PC-3 (cell line): ENCODE measurements at regions not wholly inside any gene's neighbourhood (a gene's known extent, or its start where the extent isn't known, plus 50 kb on each side); places are given as distances from the start of the nearest gene placed in this dataset.

Source experiments
- ATAC-seq: fragments of 200-7000 bp; cut with Tn5 transposase; 2 replicates; pipeline ENCODE4 v1.9.1; 2020; ENCODE audit warnings: mild to moderate bottlenecking, moderate library complexity
- BruUV-seq: library from RNA; stranded (reverse); fragments of 400-500 nt; replicated peaks from 2 replicates; lab custom pipeline; 2021; lab: Mats Ljungman, UMichigan
- CTCF ChIA-PET: fragments of 300-600 bp; sonication (Branson Sonifier 250); formaldehyde crosslinking; loops from one replicate; lab custom pipeline; 2022; ENCODE audit warnings: antibody characterized with exemption; lab: Charles Lee
- POLR2A ChIA-PET: fragments of 300-600 bp; sonication (Branson Sonifier 250); formaldehyde crosslinking; loops from one replicate; lab custom pipeline; 2022; ENCODE audit warnings: antibody characterized with exemption; ENCODE audit not compliant: unreplicated experiment; lab: Charles Lee
- DNase-seq: peaks from one replicate; pipeline ENCODE4 v3.0.0-alpha.2; 2015
- H2AFZ ChIP-seq: fragments of 300-600 bp; sonication (generic); 2 replicates; pipeline ENCODE4 v1.6.0; 2016; ENCODE audit warnings: antibody characterized with exemption, low read length
- H3F3A ChIP-seq: fragments of 300-600 bp; sonication (generic); one replicate; pipeline ENCODE4 v1.6.0; 2017; ENCODE audit warnings: antibody characterized with exemption, low read length, control low read depth, mild to moderate bottlenecking; ENCODE audit not compliant: unreplicated experiment
- H3K27ac ChIP-seq: fragments of 300-600 bp; sonication (generic); 2 replicates; pipeline ENCODE4 v1.5.1; 2016; ENCODE audit warnings: mild to moderate bottlenecking, low read length
- H3K27me3 ChIP-seq: fragments of 300-600 bp; sonication (generic); 2 replicates; pipeline ENCODE4 v1.6.1; 2016; ENCODE audit warnings: low read length, mixed read lengths
- H3K36me3 ChIP-seq: fragments of 300-600 bp; sonication (generic); 2 replicates; pipeline ENCODE4 v1.6.1; 2016; ENCODE audit warnings: low read depth, mixed run types, low read length, mixed read lengths
- H3K4me1 ChIP-seq: fragments of 300-600 bp; sonication (generic); 2 replicates; pipeline ENCODE4 v1.5.1; 2016; ENCODE audit warnings: low read length; ENCODE audit not compliant: insufficient read depth
- H3K4me2 ChIP-seq: fragments of 300-600 bp; sonication (generic); 2 replicates; pipeline ENCODE4 v1.6.0; 2016; ENCODE audit warnings: low read length
- H3K4me3 ChIP-seq: fragments of 300-600 bp; sonication (generic); 2 replicates; pipeline ENCODE4 v1.5.1; 2016; ENCODE audit warnings: mild to moderate bottlenecking, low read length, mixed read lengths
- H3K79me2 ChIP-seq: fragments of 300-600 bp; sonication (generic); 2 replicates; pipeline ENCODE4 v1.6.1; 2017; ENCODE audit warnings: low read length, mixed read lengths
- H3K9ac ChIP-seq: fragments of 300-600 bp; sonication (generic); 2 replicates; pipeline ENCODE4 v1.6.0; 2016; ENCODE audit warnings: mild to moderate bottlenecking, low read length
- H3K9me2 ChIP-seq: fragments of 300-600 bp; sonication (generic); replicated peaks from 2 replicates; pipeline ENCODE4 v1.6.1; 2016; ENCODE audit warnings: mixed run types, low read length, mixed read lengths
- H3K9me3 ChIP-seq: fragments of 300-600 bp; sonication (generic); 2 replicates; pipeline ENCODE4 v1.6.1; 2016; ENCODE audit warnings: low read length, mixed read lengths
- H4K20me1 ChIP-seq: fragments of 300-600 bp; sonication (generic); 2 replicates; pipeline ENCODE4 v1.6.1; 2016; ENCODE audit warnings: low read length, mixed read lengths
- EZH2 ChIP-seq: fragments of 300-600 bp; sonication (generic); IDR thresholded peaks from one replicate; pipeline ENCODE4 v1.6.1; 2017; ENCODE audit warnings: antibody characterized with exemption, mild to moderate bottlenecking, low read length; ENCODE audit not compliant: unreplicated experiment
- EZH2phosphoT487 ChIP-seq: fragments of 300-600 bp; sonication (generic); IDR thresholded peaks from 2 replicates; pipeline ENCODE4 v1.6.1; 2018; ENCODE audit warnings: mild to moderate bottlenecking, antibody characterized with exemption, low read length, borderline replicate concordance
- intact Hi-C: fragments of 100-400 bp; cut with micrococcal nuclease; formaldehyde crosslinking; loops from 2 replicates; pipeline ENCODE4 v1.9.0; 2023
- TF ChIP-seq, protein P1 (sequence below): fragments of 300-600 bp; sonication (generic); conservative IDR thresholded peaks from 2 replicates; pipeline ENCODE4 v1.5.1; 2017; ENCODE audit warnings: antibody characterized with exemption, low read depth, mild to moderate bottlenecking, low read length

DNA sequence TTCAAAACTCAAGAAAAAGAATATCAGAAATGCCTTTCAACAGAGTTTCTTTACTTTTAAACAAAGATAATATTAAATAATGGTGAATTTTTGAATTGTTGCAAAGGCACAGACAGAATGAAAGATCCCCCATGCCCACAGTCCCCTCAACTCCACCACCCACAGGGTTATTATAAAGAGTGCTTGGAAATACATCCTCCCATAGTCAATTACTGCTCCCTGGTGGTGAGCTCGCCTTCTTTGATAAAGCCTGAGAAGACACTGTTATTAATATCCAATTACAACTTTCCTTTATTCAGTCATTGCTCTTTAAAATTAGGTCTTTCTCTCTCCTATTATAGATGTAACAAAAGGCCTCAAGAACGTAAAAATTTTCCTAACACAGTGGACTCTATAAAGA is 490.2 kb upstream of the RORB start:
- Histone ChIP-seq H3K36me3 (no peaks in the 10 kb centered on the region), H3K4me2 (no peak overlapping the region), H3F3A (no peaks in the 10 kb centered on the region), H3K9me3 (no peaks in the 10 kb centered on the region), H4K20me1 (no peaks in the 10 kb centered on the region), H3K4me3 (no peak overlapping the region), H3K4me1 (no peaks in the 10 kb centered on the region), H2AFZ (no peak overlapping the region), H3K27me3 (no peaks in the 10 kb centered on the region), H3K27ac (no peak overlapping the region), H3K9me2 (no peaks in the 10 kb centered on the region), H3K79me2 (no peaks in the 10 kb centered on the region), H3K9ac (no peak overlapping the region)
- POLR2A ChIA-PET = no interaction called here
- intact Hi-C loops = no loop called here
- no peak for ATAC-seq
- CTCF ChIA-PET = no interaction called here
- TF ChIP-seq, protein P1, sequence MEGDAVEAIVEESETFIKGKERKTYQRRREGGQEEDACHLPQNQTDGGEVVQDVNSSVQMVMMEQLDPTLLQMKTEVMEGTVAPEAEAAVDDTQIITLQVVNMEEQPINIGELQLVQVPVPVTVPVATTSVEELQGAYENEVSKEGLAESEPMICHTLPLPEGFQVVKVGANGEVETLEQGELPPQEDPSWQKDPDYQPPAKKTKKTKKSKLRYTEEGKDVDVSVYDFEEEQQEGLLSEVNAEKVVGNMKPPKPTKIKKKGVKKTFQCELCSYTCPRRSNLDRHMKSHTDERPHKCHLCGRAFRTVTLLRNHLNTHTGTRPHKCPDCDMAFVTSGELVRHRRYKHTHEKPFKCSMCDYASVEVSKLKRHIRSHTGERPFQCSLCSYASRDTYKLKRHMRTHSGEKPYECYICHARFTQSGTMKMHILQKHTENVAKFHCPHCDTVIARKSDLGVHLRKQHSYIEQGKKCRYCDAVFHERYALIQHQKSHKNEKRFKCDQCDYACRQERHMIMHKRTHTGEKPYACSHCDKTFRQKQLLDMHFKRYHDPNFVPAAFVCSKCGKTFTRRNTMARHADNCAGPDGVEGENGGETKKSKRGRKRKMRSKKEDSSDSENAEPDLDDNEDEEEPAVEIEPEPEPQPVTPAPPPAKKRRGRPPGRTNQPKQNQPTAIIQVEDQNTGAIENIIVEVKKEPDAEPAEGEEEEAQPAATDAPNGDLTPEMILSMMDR = no peak
- TF ChIP-seq EZH2 = no peak
- TF ChIP-seq EZH2phosphoT487 = no peak
- no peak for DNase-seq
- BruUV-seq = no TSS peak

DNA sequence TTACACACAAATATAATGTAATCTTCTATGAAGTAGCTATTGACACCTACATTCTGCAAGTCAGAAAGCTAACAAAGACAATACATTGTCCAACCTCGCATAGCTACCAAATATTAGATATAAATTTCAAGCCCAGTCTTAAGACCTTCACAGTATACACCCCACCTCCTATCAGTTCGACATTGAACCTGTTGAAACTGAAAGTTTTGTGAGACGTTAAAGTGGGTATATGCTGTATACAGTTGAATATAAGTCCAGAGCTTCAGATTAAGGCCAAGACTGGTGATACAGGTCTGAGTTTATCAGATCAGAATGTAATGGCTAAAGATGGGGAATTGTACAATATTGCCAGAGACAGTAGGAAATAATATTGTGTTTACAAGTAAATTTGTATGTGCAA is 489.3 kb upstream of the RORB start:
- Histone ChIP-seq H3K36me3 (no peaks in the 10 kb centered on the region), H4K20me1 (no peaks in the 10 kb centered on the region), H3K27me3 (no peaks in the 10 kb centered on the region), H3K9ac (no peak overlapping the region), H3K9me2 (no peaks in the 10 kb centered on the region), H3K79me2 (no peaks in the 10 kb centered on the region), H2AFZ (no peak overlapping the region), H3F3A (no peaks in the 10 kb centered on the region), H3K4me3 (no peak overlapping the region), H3K9me3 (no peaks in the 10 kb centered on the region), H3K27ac (no peak overlapping the region), H3K4me1 (no peaks in the 10 kb centered on the region), H3K4me2 (no peak overlapping the region)
- ChIA-PET POLR2A (no interaction called here), CTCF (no interaction called here)
- ATAC-seq = no peak
- BruUV-seq = no TSS peak
- TF ChIP-seq, protein P1 = no peak
- no peak for TF ChIP-seq EZH2phosphoT487
- intact Hi-C loops = no loop called here
- no peak for DNase-seq

DNA sequence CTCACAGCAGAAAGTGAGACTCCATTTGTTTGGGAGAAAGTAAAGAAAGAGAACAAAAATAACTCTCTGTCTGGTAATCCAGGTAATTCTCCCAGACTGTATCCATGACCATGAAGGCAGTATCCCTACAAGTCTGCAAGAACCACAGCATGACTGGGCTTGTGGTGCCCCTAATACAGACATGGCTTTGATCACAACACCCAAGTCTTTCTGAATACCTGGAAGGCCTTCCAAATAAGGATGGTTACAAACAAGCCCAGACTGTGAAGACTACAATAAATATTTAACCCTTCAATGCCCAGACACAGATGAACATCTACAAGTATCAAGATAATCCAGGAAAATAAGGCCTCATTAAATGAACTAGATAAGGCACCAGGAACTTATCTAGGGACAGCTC is 481.1 kb upstream of the RORB start:
- H3F3A ChIP-seq = no peaks in the 10 kb centered on the region
- ChIA-PET POLR2A (no interaction called here), CTCF (no interaction called here)
- intact Hi-C loops = no loop called here
- no peaks in the 10 kb centered on the region for H3K27me3 ChIP-seq
- no peak for TF ChIP-seq EZH2
- TF ChIP-seq, protein P1 = no peak
- no peak for TF ChIP-seq EZH2phosphoT487
- H3K9me3 ChIP-seq = no peaks in the 10 kb centered on the region
- ATAC-seq (no peak), DNase-seq (no peak)
- H3K9ac ChIP-seq = no peak overlapping the region
- no peaks in the 10 kb centered on the region for H3K9me2 ChIP-seq
- H3K79me2 ChIP-seq = no peaks in the 10 kb centered on the region
- H3K27ac ChIP-seq = no peak overlapping the region
- H3K4me1 ChIP-seq = no peaks in the 10 kb centered on the region
- H3K4me3 ChIP-seq = no peak overlapping the region
- no peak overlapping the region for H2AFZ ChIP-seq
- H3K36me3 ChIP-seq = no peaks in the 10 kb centered on the region
- no peaks in the 10 kb centered on the region for H4K20me1 ChIP-seq
- no peak overlapping the region for H3K4me2 ChIP-seq
- BruUV-seq = no TSS peak
